SK-N-MC (cell line): ENCODE measurements at regions not wholly inside any gene's neighbourhood (a gene's known extent, or its start where the extent isn't known, plus 50 kb on each side); places are given as distances from the start of the nearest gene placed in this dataset.

ENCODE experiments used
- EZH2 ChIP-seq: fragments of 200-600 bp; sonication (generic); IDR thresholded peaks from one replicate; pipeline ENCODE4 v1.6.1; 2017; ENCODE audit warnings: antibody characterized with exemption
- FOXP2 ChIP-seq: optimal IDR thresholded peaks from 2 replicates; pipeline ENCODE3; 2011; ENCODE audit warnings: mild to moderate bottlenecking, moderate library complexity; ENCODE audit not compliant: insufficient read depth; ENCODE audit errors: extremely low read length, control extremely low read depth
- POLR2AphosphoS5 ChIP-seq: IDR thresholded peaks from 2 replicates; pipeline ENCODE4 v1.6.1; 2012; ENCODE audit warnings: mild to moderate bottlenecking, low read depth, low read length, borderline replicate concordance

DNA sequence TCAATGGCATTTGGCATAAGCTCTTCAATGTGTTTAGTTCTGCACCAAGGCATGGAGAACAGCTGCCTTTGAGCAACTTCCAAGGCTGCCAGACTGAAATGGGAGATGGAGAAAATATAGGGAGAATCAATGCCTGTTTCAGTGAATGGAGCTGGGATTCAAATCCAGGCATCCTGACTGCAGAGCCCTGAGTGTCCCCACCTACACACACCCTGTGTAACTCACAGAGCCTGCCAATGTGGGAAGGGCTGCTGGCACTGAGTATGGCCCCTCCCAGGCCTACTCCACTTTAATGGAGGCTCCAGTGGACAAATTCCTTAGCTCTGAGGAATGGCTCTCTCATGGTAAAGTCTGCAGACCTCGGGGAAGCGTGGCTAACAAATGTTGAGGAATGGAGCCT is 145.6 kb upstream of the TNR start:
- TF ChIP-seq EZH2 (no peak), FOXP2 (no peak), POLR2AphosphoS5 (no peak)
